Heart left ventricle (tissue), 16 donors: ENCODE measurements at regions not wholly inside any gene's neighbourhood (a gene's known extent, or its start where the extent isn't known, plus 50 kb on each side); places are given as distances from the start of the nearest gene placed in this dataset.
A peak's percentile ranks its signal among the peaks of the same experiment; 100 is the strongest.
"Not testable (repeated sequence)": the region's sequence is repeated elsewhere in the genome, so short reads cannot be mapped to it uniquely, and the experiment has no call there.

Source experiments
- ATAC-seq, 4 donors: fragments of 200-7000 bp; cut with Tn5 transposase; one replicate each; pipeline ENCODE4 v1.9.1; 2020 to 2022; ENCODE audit warnings: moderate library complexity in 4 of 4, mild to moderate bottlenecking in 3 of 4, moderate number of reproducible peaks in 1 of 4
- DNase-seq, 5 donors: peaks; one replicate each; pipeline ENCODE4 v3.0.0-alpha.2; 2020
- H3K27ac ChIP-seq, 12 donors: fragments of 200-600 bp; sonication (generic) in 4 of 12; one replicate each; pipeline versions ENCODE4 v1.5.0 to v1.8.0; 2016 to 2022; ENCODE audit warnings: mild to moderate bottlenecking in 2 of 12
- H3K27me3 ChIP-seq, 9 donors: fragments of 200-600 bp; sonication (generic) in 2 of 9; one replicate each; pipeline versions ENCODE4 v1.5.1 to v1.8.0; 2016 to 2022; ENCODE audit warnings: mild to moderate bottlenecking in 3 of 9
- H3K36me3 ChIP-seq, 9 donors: fragments of 200-600 bp; sonication (generic) in 2 of 9; one replicate each; pipeline versions ENCODE4 v1.5.0 to v1.8.0; 2018 to 2022; ENCODE audit warnings: mild to moderate bottlenecking in 2 of 9
- H3K4me1 ChIP-seq, 12 donors: fragments of 200-600 bp; sonication (generic) in 4 of 12; one replicate each; pipeline versions ENCODE4 v1.5.0 to v1.8.0; 2016 to 2022; ENCODE audit warnings: mild to moderate bottlenecking in 3 of 12
- H3K4me3 ChIP-seq, 12 donors: fragments of 200-600 bp; sonication (generic) in 4 of 12; one replicate each; pipeline versions ENCODE4 v1.5.0 to v1.8.0; 2017 to 2022; ENCODE audit warnings: mild to moderate bottlenecking in 9 of 12, moderate library complexity in 4 of 12
- H3K9me3 ChIP-seq, 12 donors: fragments of 200-600 bp; sonication (generic) in 4 of 12; one replicate each; pipeline versions ENCODE4 v1.5.0 to v1.8.0; 2016 to 2022; ENCODE audit warnings: mild to moderate bottlenecking in 1 of 12
- POLR2A ChIP-seq, 2 donors: fragments of 450-650 bp; IDR thresholded peaks; one replicate each; pipeline ENCODE4 v1.6.1; 2017; ENCODE audit warnings: antibody characterized with exemption in 2 of 2, mild to moderate bottlenecking in 2 of 2, moderate library complexity in 2 of 2
- WGBS, 4 donors: extraction: QIAGEN DNeasy Blood & Tissue Kit in 2 of 4; methylation state at CpG; one replicate each; pipeline versions ENCODE4 v1.1.5 to v1.1.7; 2013 to 2018; 5-methylcytosine and 5-hydroxymethylcytosine counted together
- intact Hi-C, 10 donors: fragments of 100-400 bp; cut with DNase I; formaldehyde crosslinking; loops; one replicate each; pipeline versions ENCODE4 v1.11.1 to v1.14.2; 2022
- TF ChIP-seq, protein P1 (sequence below), 12 donors: fragments of 200-600 bp; sonication (generic) in 4 of 12; IDR thresholded peaks; one replicate each; pipeline versions ENCODE4 v1.5.0 to v1.8.0; 2018 to 2022; ENCODE audit warnings: antibody characterized with exemption in 12 of 12, mild to moderate bottlenecking in 5 of 12
- donor health status: ischemic (EF 13 %, LVEDD 7.1; RV severe dilation, severe dysfunction).
- donor health status: healthy with polysubstance abuse.
- donor health status: DM: no; HTN: yes; CAD: no.
- donor health status: DM: no; HTN: no; CAD: no.
- donor health status: ischemic (EF 25% LVEDD 6.9; RV normal size, moderate dysfunction).
- donor health status: ischemic (EF 25% LVEDD 5.7; RV mildly dilated, moderate dysfunction).
- donor health status: healthy.
- donor health status: DM: yes; HTN: yes; CAD: no.
- donor health status: ischemic (EF 35%, LVEDD 5.7; RV mildly dilated, moderate dysfunction).
- donor health status: nonischemic (EF 11% LVEDD 7.7; RV severe dilation, severe dysfunction).
- donor health status: DM: yes; HTN: yes; CAD: no.
- donor health status: PGD.
- donor health status: ischemic (EF 29% LVEDD 5.4; RV normal size, mild dysfunction).
- donor health status: nonischemic (EF 23%, LVEDD 6.1; RV moderate dilation, normal function).

DNA sequence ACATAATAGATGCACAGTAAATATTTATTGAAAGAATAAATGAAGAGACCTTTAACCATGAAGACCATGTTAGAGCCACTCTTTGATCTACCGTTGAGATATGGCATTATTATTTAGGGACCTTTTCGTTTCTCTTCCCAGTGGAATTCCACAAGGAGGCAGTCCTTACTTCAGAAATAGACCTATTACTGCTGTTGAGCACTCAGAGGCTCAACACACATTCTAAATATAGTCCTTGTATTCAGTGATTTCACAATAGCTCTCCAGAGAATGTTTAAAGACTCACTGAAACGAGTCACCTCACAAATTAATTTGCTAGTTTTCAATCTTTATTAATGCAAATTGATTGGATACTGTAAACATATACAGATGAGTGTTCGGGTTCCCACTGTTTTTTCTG is 603.8 kb downstream of the CDH8 start:
- Histone ChIP-seq H3K27me3 (no peaks in the 10 kb centered on the region), H3K36me3 (no peaks in the 10 kb centered on the region), H3K4me3 (no peak overlapping the region), H3K4me1 (no peaks in the 10 kb centered on the region), H3K9me3 (no peaks in the 10 kb centered on the region), H3K27ac (no peak overlapping the region)
- 33 to 41% (median 39%) methylated on average over 4 of the region's 4 CpGs for WGBS, 4 donors
- intact Hi-C loops, result no loop called here
- TF ChIP-seq, protein P1, sequence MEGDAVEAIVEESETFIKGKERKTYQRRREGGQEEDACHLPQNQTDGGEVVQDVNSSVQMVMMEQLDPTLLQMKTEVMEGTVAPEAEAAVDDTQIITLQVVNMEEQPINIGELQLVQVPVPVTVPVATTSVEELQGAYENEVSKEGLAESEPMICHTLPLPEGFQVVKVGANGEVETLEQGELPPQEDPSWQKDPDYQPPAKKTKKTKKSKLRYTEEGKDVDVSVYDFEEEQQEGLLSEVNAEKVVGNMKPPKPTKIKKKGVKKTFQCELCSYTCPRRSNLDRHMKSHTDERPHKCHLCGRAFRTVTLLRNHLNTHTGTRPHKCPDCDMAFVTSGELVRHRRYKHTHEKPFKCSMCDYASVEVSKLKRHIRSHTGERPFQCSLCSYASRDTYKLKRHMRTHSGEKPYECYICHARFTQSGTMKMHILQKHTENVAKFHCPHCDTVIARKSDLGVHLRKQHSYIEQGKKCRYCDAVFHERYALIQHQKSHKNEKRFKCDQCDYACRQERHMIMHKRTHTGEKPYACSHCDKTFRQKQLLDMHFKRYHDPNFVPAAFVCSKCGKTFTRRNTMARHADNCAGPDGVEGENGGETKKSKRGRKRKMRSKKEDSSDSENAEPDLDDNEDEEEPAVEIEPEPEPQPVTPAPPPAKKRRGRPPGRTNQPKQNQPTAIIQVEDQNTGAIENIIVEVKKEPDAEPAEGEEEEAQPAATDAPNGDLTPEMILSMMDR (IDR thresholded peaks at IDR 0.05), result peak in 1 of 12 donors; percentile 10
- TF ChIP-seq POLR2A (IDR thresholded peaks at IDR 0.05), result no peak
- peak in 1 of 4 donors; percentile 57 for ATAC-seq
- DNase-seq, result no peak

DNA sequence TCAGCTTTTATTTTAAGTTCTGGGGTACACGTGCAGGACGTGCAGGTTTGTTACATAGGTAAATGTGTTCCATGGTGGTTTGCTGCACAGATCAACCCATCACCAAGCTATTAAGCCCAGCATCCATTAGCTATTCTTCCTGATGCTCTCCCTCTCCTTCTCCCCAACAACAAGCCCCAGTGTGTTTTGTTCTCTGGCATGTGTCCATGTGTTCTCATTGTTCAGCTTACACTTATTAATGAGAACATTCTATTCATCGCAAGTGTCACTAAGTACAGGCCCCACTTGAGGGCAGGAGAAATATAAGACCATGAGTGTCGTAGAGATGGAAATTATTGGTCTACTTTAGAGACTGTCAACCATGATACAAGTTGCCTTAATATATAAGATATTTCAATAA is 615.1 kb downstream of the CDH8 start:
- TF ChIP-seq POLR2A (IDR thresholded peaks at IDR 0.05), result no peak
- TF ChIP-seq, protein P1 (IDR thresholded peaks at IDR 0.05), result no peak
- DNase-seq, result no peak
- ATAC-seq, result no peak
- Histone ChIP-seq H3K36me3 (no peaks in the 10 kb centered on the region), H3K27ac (no peak overlapping the region), H3K27me3 (no peaks in the 10 kb centered on the region), H3K4me3 (no peak overlapping the region), H3K9me3 (no peaks in the 10 kb centered on the region), H3K4me1 (no peaks in the 10 kb centered on the region)
- intact Hi-C loops, result no loop called here
- 77 to 93% (median 79%) methylated on average over 4 of the region's 4 CpGs for WGBS, 4 donors

GRCh38 chr16:61419791-61420190 is 616.4 kb downstream of the CDH8 start:
- intact Hi-C loops, result no loop called here
- WGBS, 4 donors, result 51 to 56% (median 52%) methylated on average over 2 of the region's 2 CpGs

GRCh38 chr16:61418802-61419201 is 617.4 kb downstream of the CDH8 start:
- ATAC-seq, H3K4me3 ChIP-seq, DNase-seq, H3K27ac ChIP-seq, intact Hi-C loops, H3K36me3 ChIP-seq, H3K4me1 ChIP-seq, H3K9me3 ChIP-seq, H3K27me3 ChIP-seq: not testable (repeated sequence)

More at GRCh38 chr16:61419791-61420190, 616.4 kb downstream of the CDH8 start:
- TF ChIP-seq POLR2A (IDR thresholded peaks at IDR 0.05), result no peak
- TF ChIP-seq, protein P1 (IDR thresholded peaks at IDR 0.05), result no peak
- no peaks in the 10 kb centered on the region for H3K4me1 ChIP-seq
- H3K4me3 ChIP-seq, result no peak overlapping the region
- no peaks in the 10 kb centered on the region for H3K27me3 ChIP-seq
- no peak overlapping the region for H3K27ac ChIP-seq
- H3K9me3 ChIP-seq, result no peaks in the 10 kb centered on the region
- no peak for ATAC-seq
- no peak for DNase-seq
- H3K36me3 ChIP-seq, result no peaks in the 10 kb centered on the region

DNA sequence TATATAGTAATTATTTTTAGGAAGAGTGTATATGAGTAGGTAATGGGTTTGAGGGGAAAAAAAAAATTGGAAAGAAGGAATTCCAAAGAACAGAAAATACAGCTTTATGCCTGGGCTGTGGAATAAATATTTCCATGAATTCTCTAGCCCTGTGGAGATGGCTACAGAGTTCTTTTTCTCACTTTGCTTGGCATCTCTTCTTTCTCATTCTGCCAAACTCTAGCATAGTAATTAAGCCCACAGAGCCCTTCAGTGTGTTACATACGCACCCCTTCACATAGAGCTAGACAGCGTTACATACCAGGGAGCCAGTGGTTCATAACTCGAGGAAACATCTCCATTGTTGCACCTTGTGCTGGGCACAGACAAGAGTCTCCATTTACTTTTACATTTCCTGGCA is 621.1 kb downstream of the CDH8 start:
- intact Hi-C loops, result no loop called here
- no peak for ATAC-seq
- no peaks in the 10 kb centered on the region for H3K36me3 ChIP-seq
- no peak overlapping the region for H3K4me3 ChIP-seq
- no peaks in the 10 kb centered on the region for H3K9me3 ChIP-seq
- no peak overlapping the region for H3K27ac ChIP-seq
- DNase-seq, result no peak
- H3K4me1 ChIP-seq, result no peaks in the 10 kb centered on the region
- no peaks in the 10 kb centered on the region for H3K27me3 ChIP-seq
- 76 to 85% (median 83%) methylated on average over 3 of the region's 3 CpGs for WGBS, 4 donors
- TF ChIP-seq POLR2A (IDR thresholded peaks at IDR 0.05), result no peak
- TF ChIP-seq, protein P1 (IDR thresholded peaks at IDR 0.05), result no peak
